KOPT-K1 (cell line): ENCODE measurements at regions not wholly inside any gene's neighbourhood (a gene's known extent, or its start where the extent isn't known, plus 50 kb on each side); places are given as distances from the start of the nearest gene placed in this dataset.

ENCODE experiments used
- H3K27ac ChIP-seq: fragments of 200-600 bp; sonication (generic); 2 replicates; pipeline ENCODE4 v1.5.1; 2016; ENCODE audit warnings: antibody characterized with exemption, mild to moderate bottlenecking, low read depth, low read length; ENCODE audit not compliant: poor library complexity, severe bottlenecking
- H3K36me3 ChIP-seq: fragments of 200-600 bp; sonication (generic); 2 replicates; pipeline ENCODE4 v1.5.1; 2017; ENCODE audit warnings: antibody characterized with exemption, mild to moderate bottlenecking, low read length, moderate library complexity; ENCODE audit not compliant: insufficient read depth
- H3K9me3 ChIP-seq: fragments of 200-600 bp; sonication (generic); 2 replicates; pipeline ENCODE4 v1.5.1; 2017; ENCODE audit warnings: antibody characterized with exemption, low read length, mild to moderate bottlenecking; ENCODE audit not compliant: insufficient read depth, poor library complexity, severe bottlenecking

- H3K9me3 ChIP-seq, result no peaks in the 10 kb centered on the region
- H3K27ac ChIP-seq, result no peak overlapping the region
- no peaks in the 10 kb centered on the region for H3K36me3 ChIP-seq
Observed at GRCh38 chr2:16118611-16119590, 178.6 kb downstream of the MYCN start.

GRCh38 chr2:16117791-16118610 lies 177.7 kb downstream of the MYCN start:
- Histone ChIP-seq H3K36me3 (no peaks in the 10 kb centered on the region), H3K9me3 (no peaks in the 10 kb centered on the region)

GRCh38 chr2:16117021-16117700 lies 176.8 kb downstream of the MYCN start:
- no peak overlapping the region for H3K27ac ChIP-seq
- no peaks in the 10 kb centered on the region for H3K36me3 ChIP-seq
- H3K9me3 ChIP-seq, result no peaks in the 10 kb centered on the region

More at GRCh38 chr2:16117791-16118610, 177.7 kb downstream of the MYCN start:
- no peak overlapping the region for H3K27ac ChIP-seq

- Histone ChIP-seq H3K27ac (no peak overlapping the region), H3K9me3 (no peaks in the 10 kb centered on the region), H3K36me3 (no peaks in the 10 kb centered on the region)
Observed at GRCh38 chr2:16115881-16116830, 175.8 kb downstream of the MYCN start.

GRCh38 chr2:16115291-16115690 lies 174.9 kb downstream of the MYCN start:
- no peak overlapping the region for H3K27ac ChIP-seq
- H3K9me3 ChIP-seq, result no peaks in the 10 kb centered on the region
- no peaks in the 10 kb centered on the region for H3K36me3 ChIP-seq

- H3K36me3 ChIP-seq, result no peaks in the 10 kb centered on the region
- H3K27ac ChIP-seq, result no peak overlapping the region
Observed at GRCh38 chr2:16114836-16115235, 174.5 kb downstream of the MYCN start.

GRCh38 chr2:16114070-16114469 lies 173.7 kb downstream of the MYCN start:
- H3K27ac ChIP-seq, result no peak overlapping the region
- no peaks in the 10 kb centered on the region for H3K9me3 ChIP-seq
- H3K36me3 ChIP-seq, result no peaks in the 10 kb centered on the region

More at GRCh38 chr2:16114836-16115235, 174.5 kb downstream of the MYCN start:
- H3K9me3 ChIP-seq, result no peaks in the 10 kb centered on the region

- Histone ChIP-seq H3K9me3 (no peaks in the 10 kb centered on the region), H3K36me3 (no peaks in the 10 kb centered on the region), H3K27ac (no peak overlapping the region)
Observed at GRCh38 chr2:16113568-16113967, 173.2 kb downstream of the MYCN start.

- Histone ChIP-seq H3K9me3 (no peaks in the 10 kb centered on the region), H3K36me3 (no peaks in the 10 kb centered on the region), H3K27ac (no peak overlapping the region)
Observed at GRCh38 chr2:16112972-16113560, 172.7 kb downstream of the MYCN start.

GRCh38 chr2:16112251-16112971 lies 172.1 kb downstream of the MYCN start:
- Histone ChIP-seq H3K27ac (no peak overlapping the region), H3K9me3 (no peaks in the 10 kb centered on the region)

GRCh38 chr2:16111838-16112210 lies 171.5 kb downstream of the MYCN start:
- no peaks in the 10 kb centered on the region for H3K36me3 ChIP-seq
- no peak overlapping the region for H3K27ac ChIP-seq
- H3K9me3 ChIP-seq, result no peaks in the 10 kb centered on the region

More at GRCh38 chr2:16112251-16112971, 172.1 kb downstream of the MYCN start:
- H3K36me3 ChIP-seq, result no peaks in the 10 kb centered on the region

- H3K27ac ChIP-seq, result no peak overlapping the region
- no peaks in the 10 kb centered on the region for H3K36me3 ChIP-seq
- no peaks in the 10 kb centered on the region for H3K9me3 ChIP-seq
Observed at GRCh38 chr2:16109821-16110310, 169.5 kb downstream of the MYCN start.

GRCh38 chr2:16109368-16109820 lies 169.0 kb downstream of the MYCN start:
- H3K9me3 ChIP-seq, result no peaks in the 10 kb centered on the region
- H3K27ac ChIP-seq, result no peak overlapping the region
- H3K36me3 ChIP-seq, result no peaks in the 10 kb centered on the region
